Choroid plexus epithelial cell (primary cell): ENCODE measurements at regions not wholly inside any gene's neighbourhood (a gene's known extent, or its start where the extent isn't known, plus 50 kb on each side); places are given as distances from the start of the nearest gene placed in this dataset.
"Not testable (repeated sequence)": the region's sequence is repeated elsewhere in the genome, so short reads cannot be mapped to it uniquely, and the experiment has no call there.

Experiments
- DNase-seq: peaks from one replicate; pipeline ENCODE4 v3.0.0-alpha.2; 2010; ENCODE audit warnings: low read depth
- H3K4me3 ChIP-seq: 2 replicates; pipeline ENCODE4 v1.5.1; 2011; ENCODE audit warnings: low read depth, mild to moderate bottlenecking, control low read depth, low read length, moderate library complexity
- TF ChIP-seq, protein P1 (sequence below): conservative IDR thresholded peaks from 2 replicates; pipeline ENCODE4 v1.5.1; 2011; ENCODE audit warnings: low read depth, mild to moderate bottlenecking, control low read depth, inconsistent platforms, low read length, moderate library complexity

GRCh38 chr5:116953251-116953930 lies 378.8 kb upstream of the SEMA6A start:
- no peak for DNase-seq
- TF ChIP-seq, protein P1, sequence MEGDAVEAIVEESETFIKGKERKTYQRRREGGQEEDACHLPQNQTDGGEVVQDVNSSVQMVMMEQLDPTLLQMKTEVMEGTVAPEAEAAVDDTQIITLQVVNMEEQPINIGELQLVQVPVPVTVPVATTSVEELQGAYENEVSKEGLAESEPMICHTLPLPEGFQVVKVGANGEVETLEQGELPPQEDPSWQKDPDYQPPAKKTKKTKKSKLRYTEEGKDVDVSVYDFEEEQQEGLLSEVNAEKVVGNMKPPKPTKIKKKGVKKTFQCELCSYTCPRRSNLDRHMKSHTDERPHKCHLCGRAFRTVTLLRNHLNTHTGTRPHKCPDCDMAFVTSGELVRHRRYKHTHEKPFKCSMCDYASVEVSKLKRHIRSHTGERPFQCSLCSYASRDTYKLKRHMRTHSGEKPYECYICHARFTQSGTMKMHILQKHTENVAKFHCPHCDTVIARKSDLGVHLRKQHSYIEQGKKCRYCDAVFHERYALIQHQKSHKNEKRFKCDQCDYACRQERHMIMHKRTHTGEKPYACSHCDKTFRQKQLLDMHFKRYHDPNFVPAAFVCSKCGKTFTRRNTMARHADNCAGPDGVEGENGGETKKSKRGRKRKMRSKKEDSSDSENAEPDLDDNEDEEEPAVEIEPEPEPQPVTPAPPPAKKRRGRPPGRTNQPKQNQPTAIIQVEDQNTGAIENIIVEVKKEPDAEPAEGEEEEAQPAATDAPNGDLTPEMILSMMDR, result no peak

DNA sequence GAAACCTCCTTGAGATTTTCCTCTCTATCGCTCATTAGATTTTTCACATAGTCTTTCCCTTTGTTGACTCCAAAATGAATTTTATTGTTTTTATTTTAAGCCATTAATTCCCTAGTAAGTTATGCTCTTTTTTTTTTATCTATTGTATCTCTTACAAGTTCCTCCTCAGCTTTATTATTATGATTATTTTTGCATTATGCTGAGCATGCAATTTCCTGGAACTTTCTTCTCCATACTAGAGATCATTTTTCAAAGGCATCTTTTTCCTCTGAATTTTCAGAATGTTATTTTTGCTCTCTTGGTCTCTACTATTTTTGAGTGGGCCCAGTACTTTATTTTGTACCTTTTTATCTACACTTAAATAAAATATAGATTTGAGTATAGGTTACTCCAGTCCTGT lies 376.6 kb upstream of the SEMA6A start:
- no peak overlapping the region for H3K4me3 ChIP-seq
- no peak for DNase-seq
- TF ChIP-seq, protein P1, result no peak

More at GRCh38 chr5:116953251-116953930, 378.8 kb upstream of the SEMA6A start:
- no peak overlapping the region for H3K4me3 ChIP-seq

DNA sequence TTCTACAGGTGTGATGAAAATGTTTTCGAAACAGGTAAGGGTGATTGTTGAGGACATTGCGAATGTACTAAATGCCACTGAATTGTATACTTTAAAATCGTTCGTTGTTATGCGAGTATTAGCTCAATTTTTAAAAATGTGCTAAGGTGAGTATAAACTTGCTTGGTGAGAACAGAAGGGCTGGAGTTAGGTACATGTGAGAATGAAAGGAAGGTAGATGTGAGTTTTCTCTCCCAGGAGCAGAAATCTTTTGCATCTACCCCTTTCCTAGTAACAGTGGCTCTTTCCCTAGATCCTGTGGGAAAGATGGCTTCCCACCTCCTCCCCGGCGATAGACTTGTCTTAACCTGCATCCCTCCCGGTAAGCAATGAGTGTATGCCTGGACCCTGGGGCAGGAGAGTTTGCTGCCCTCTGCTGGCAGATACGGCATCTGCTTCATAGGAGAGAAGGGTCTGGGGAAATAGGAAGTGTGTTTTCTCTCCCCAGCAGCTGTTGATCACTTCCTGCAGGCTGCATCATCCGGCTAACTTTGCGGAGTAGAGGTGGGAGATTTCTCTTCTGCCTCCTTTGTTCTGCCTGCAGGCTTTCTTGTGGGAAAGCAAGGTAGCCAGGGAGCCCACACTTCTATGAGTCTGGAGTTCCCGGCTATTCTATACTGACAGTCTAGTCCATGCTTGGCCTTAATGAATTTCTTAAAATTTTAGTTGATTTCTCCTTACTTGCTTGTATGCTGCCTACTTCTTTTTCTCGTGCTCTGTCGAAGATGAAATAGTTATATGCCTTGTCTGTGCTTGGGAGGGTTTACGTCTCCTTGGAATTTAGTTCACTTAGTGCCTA lies 373.3 kb upstream of the SEMA6A start:
- TF ChIP-seq, protein P1, result peak; percentile 77
- H3K4me3 ChIP-seq, result no peak overlapping the region
- peak; percentile 53 for DNase-seq

DNA sequence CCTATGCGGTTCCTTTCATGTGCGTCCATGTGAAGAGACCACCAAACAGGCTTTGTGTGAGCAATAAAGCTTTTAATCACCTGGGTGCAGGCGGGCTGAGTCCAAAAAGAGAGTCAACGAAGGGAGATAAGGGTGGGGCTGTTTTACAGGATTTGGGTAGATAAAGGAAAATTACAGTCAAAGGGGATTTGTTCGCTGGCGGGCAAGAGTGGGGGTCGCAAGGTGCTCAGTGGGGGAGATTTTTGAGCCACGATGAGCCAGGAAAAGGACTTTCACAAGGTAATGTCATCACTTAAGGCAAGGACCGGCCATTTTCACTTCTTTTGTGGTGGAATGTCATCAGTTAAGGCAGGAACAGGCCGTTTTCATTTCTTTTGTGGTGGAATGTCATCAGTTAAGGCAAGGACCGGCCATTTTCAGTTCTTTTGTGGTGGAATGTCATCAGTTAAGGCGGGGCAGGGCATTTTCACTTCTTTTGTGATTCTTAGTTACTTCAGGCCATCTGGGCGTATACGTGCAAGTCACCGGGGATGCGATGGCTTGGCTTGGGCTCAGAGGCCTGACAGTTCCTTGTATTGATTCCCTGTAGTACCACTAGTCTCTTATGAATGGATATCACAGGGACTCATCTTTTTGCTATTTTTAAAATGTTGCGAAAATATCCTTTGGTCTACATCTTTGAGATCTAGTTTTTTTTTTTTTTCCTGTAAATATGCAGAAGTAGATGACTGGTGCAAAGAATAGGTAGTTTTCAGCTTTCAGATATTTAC lies 371.2 kb upstream of the SEMA6A start:
- not testable (repeated sequence) for H3K4me3 ChIP-seq, DNase-seq

DNA sequence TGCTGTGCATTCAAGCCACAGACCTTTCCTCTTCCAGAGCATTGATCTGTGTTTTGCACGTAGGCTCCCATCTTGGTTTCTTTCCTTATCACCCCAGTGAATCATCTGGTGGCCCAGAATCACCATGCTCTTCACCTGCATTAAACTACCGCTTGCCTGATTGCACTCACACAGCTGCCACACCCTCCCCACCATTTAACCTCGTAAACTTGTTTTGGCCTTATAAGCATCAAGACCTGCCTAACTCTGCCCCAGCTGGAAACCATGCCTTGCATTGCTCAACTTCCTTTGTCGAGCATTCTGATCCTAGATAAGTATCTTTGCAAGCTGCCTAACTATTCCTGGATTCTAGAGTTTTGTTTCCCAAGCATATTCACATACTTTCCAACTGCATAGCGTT lies 369.6 kb upstream of the SEMA6A start:
- TF ChIP-seq, protein P1, result no peak
- no peak overlapping the region for H3K4me3 ChIP-seq
- peak; percentile 42 for DNase-seq

DNA sequence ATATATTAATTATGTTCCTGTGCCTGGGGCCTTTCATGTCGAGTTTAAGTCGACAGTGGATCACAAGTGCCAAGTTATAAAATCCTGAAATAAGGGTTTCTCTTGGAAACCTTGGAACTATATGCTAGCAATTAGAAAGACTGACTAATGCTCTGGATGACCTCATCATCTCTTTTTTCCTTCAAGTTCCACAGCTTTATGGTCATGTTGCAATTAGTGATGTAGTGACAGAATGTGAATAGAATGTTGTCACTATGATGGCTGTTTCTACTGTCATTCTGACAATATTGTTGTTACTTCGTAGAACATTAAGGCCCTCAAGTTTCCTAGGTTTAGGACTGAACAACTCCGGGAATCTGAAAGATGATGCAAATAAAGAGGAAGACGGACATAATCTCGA lies 368.0 kb upstream of the SEMA6A start:
- no peak for DNase-seq
- TF ChIP-seq, protein P1, result no peak
- H3K4me3 ChIP-seq, result no peak overlapping the region

GRCh38 chr5:116939641-116940040 lies 365.0 kb upstream of the SEMA6A start:
- no peak for DNase-seq
- H3K4me3 ChIP-seq, result no peak overlapping the region
- TF ChIP-seq, protein P1, result no peak
